Heart left ventricle (tissue), 16 donors: ENCODE measurements at regions not wholly inside any gene's neighbourhood (a gene's known extent, or its start where the extent isn't known, plus 50 kb on each side); places are given as distances from the start of the nearest gene placed in this dataset.

ENCODE experiments used
- ATAC-seq, 4 donors: fragments of 200-7000 bp; cut with Tn5 transposase; one replicate each; pipeline ENCODE4 v1.9.1; 2020 to 2022; ENCODE audit warnings: moderate library complexity in 4 of 4, mild to moderate bottlenecking in 3 of 4, moderate number of reproducible peaks in 1 of 4
- DNase-seq, 5 donors: peaks; one replicate each; pipeline ENCODE4 v3.0.0-alpha.2; 2020
- H3K27ac ChIP-seq, 12 donors: fragments of 200-600 bp; sonication (generic) in 4 of 12; one replicate each; pipeline versions ENCODE4 v1.5.0 to v1.8.0; 2016 to 2022; ENCODE audit warnings: mild to moderate bottlenecking in 2 of 12
- H3K27me3 ChIP-seq, 9 donors: fragments of 200-600 bp; sonication (generic) in 2 of 9; one replicate each; pipeline versions ENCODE4 v1.5.1 to v1.8.0; 2016 to 2022; ENCODE audit warnings: mild to moderate bottlenecking in 3 of 9
- H3K36me3 ChIP-seq, 9 donors: fragments of 200-600 bp; sonication (generic) in 2 of 9; one replicate each; pipeline versions ENCODE4 v1.5.0 to v1.8.0; 2018 to 2022; ENCODE audit warnings: mild to moderate bottlenecking in 2 of 9
- H3K4me1 ChIP-seq, 12 donors: fragments of 200-600 bp; sonication (generic) in 4 of 12; one replicate each; pipeline versions ENCODE4 v1.5.0 to v1.8.0; 2016 to 2022; ENCODE audit warnings: mild to moderate bottlenecking in 3 of 12
- H3K4me3 ChIP-seq, 12 donors: fragments of 200-600 bp; sonication (generic) in 4 of 12; one replicate each; pipeline versions ENCODE4 v1.5.0 to v1.8.0; 2017 to 2022; ENCODE audit warnings: mild to moderate bottlenecking in 9 of 12, moderate library complexity in 4 of 12
- H3K9me3 ChIP-seq, 12 donors: fragments of 200-600 bp; sonication (generic) in 4 of 12; one replicate each; pipeline versions ENCODE4 v1.5.0 to v1.8.0; 2016 to 2022; ENCODE audit warnings: mild to moderate bottlenecking in 1 of 12
- CTCF ChIP-seq, 12 donors: fragments of 200-600 bp; sonication (generic) in 4 of 12; IDR thresholded peaks; one replicate each; pipeline versions ENCODE4 v1.5.0 to v1.8.0; 2018 to 2022; ENCODE audit warnings: antibody characterized with exemption in 12 of 12, mild to moderate bottlenecking in 5 of 12
- POLR2A ChIP-seq, 2 donors: fragments of 450-650 bp; IDR thresholded peaks; one replicate each; pipeline ENCODE4 v1.6.1; 2017; ENCODE audit warnings: antibody characterized with exemption in 2 of 2, mild to moderate bottlenecking in 2 of 2, moderate library complexity in 2 of 2
- WGBS, 4 donors: extraction: QIAGEN DNeasy Blood & Tissue Kit in 2 of 4; methylation state at CpG; one replicate each; pipeline versions ENCODE4 v1.1.5 to v1.1.7; 2013 to 2018; 5-methylcytosine and 5-hydroxymethylcytosine counted together
- intact Hi-C, 10 donors: fragments of 100-400 bp; cut with DNase I; formaldehyde crosslinking; loops; one replicate each; pipeline versions ENCODE4 v1.11.1 to v1.14.2; 2022
- donor health status: ischemic (EF 13 %, LVEDD 7.1; RV severe dilation, severe dysfunction).
- donor health status: healthy with polysubstance abuse.
- donor health status: DM: no; HTN: yes; CAD: no.
- donor health status: DM: no; HTN: no; CAD: no.
- donor health status: ischemic (EF 25% LVEDD 6.9; RV normal size, moderate dysfunction).
- donor health status: ischemic (EF 25% LVEDD 5.7; RV mildly dilated, moderate dysfunction).
- donor health status: healthy.
- donor health status: DM: yes; HTN: yes; CAD: no.
- donor health status: ischemic (EF 35%, LVEDD 5.7; RV mildly dilated, moderate dysfunction).
- donor health status: nonischemic (EF 11% LVEDD 7.7; RV severe dilation, severe dysfunction).
- donor health status: DM: yes; HTN: yes; CAD: no.
- donor health status: PGD.
- donor health status: ischemic (EF 29% LVEDD 5.4; RV normal size, mild dysfunction).
- donor health status: nonischemic (EF 23%, LVEDD 6.1; RV moderate dilation, normal function).

- Histone ChIP-seq H3K9me3 (no peaks in the 10 kb centered on the region), H3K4me3 (no peak overlapping the region), H3K36me3 (no peaks in the 10 kb centered on the region), H3K27me3 (no peaks in the 10 kb centered on the region), H3K4me1 (peaks cover 0 to 7% (median 0%) of the 10 kb centered on the region in 12 donors), H3K27ac (no peak overlapping the region)
- TF ChIP-seq CTCF (IDR thresholded peaks at IDR 0.05) (no peak), POLR2A (IDR thresholded peaks at IDR 0.05) (no peak)
- WGBS, 4 donors = 78 to 89% (median 81%) methylated on average over 1 of the region's 1 CpG
- DNase-seq (no peak), ATAC-seq (no peak)
- intact Hi-C loops = no loop called here
These were observed 59.9 kb upstream of the DARS1 start for GRCh38 chr2:136045344-136045743.
